ENCODE measurements at regions not wholly inside any gene's neighbourhood (a gene's known extent, or its start where the extent isn't known, plus 50 kb on each side); places are given as distances from the start of the nearest gene placed in this dataset.
"Not testable (repeated sequence)": the region's sequence is repeated elsewhere in the genome, so short reads cannot be mapped to it uniquely, and the experiment has no call there.

GRCh38 chr20:52424357-52424942, 232.9 kb upstream of the ZFP64 start:
- not testable (repeated sequence) for DNase-seq

- DNase-seq: not testable (repeated sequence)
These were observed 232.1 kb upstream of the ZFP64 start for GRCh38 chr20:52423536-52424140.

- no peak for DNase-seq
These were observed 231.2 kb upstream of the ZFP64 start for GRCh38 chr20:52422574-52423336.

- DNase-seq: no peak
These were observed 229.2 kb upstream of the ZFP64 start for GRCh38 chr20:52420805-52421204.

- no peak for DNase-seq
These were observed 227.6 kb upstream of the ZFP64 start for GRCh38 chr20:52419205-52419604.

GRCh38 chr20:52416953-52417352, 225.4 kb upstream of the ZFP64 start:
- DNase-seq: no peak

- DNase-seq: no peak
These were observed 220.0 kb upstream of the ZFP64 start for GRCh38 chr20:52411611-52412010.

GRCh38 chr20:52410731-52411234, 219.2 kb upstream of the ZFP64 start:
- DNase-seq: no peak

- no peak for DNase-seq
These were observed 218.6 kb upstream of the ZFP64 start for GRCh38 chr20:52410182-52410647.

- no peak for DNase-seq
These were observed 214.4 kb upstream of the ZFP64 start for GRCh38 chr20:52405986-52406385.

GRCh38 chr20:52405417-52405816, 213.8 kb upstream of the ZFP64 start:
- DNase-seq: no peak

GRCh38 chr20:52404671-52405070, 213.1 kb upstream of the ZFP64 start:
- no peak for DNase-seq

GRCh38 chr20:52402950-52403349, 211.4 kb upstream of the ZFP64 start:
- DNase-seq: no peak

GRCh38 chr20:52402514-52402913, 210.9 kb upstream of the ZFP64 start:
- DNase-seq: no peak

GRCh38 chr20:52401431-52401830, 209.9 kb upstream of the ZFP64 start:
- DNase-seq: no peak

GRCh38 chr20:52399352-52399751, 207.8 kb upstream of the ZFP64 start:
- no peak for DNase-seq

- no peak for DNase-seq
These were observed 198.0 kb upstream of the ZFP64 start for GRCh38 chr20:52389606-52390005.

- no peak for DNase-seq
These were observed 192.5 kb upstream of the ZFP64 start for GRCh38 chr20:52383995-52384621.

GRCh38 chr20:52382933-52383332, 191.4 kb upstream of the ZFP64 start:
- DNase-seq: no peak

- no peak for DNase-seq
These were observed 188.3 kb upstream of the ZFP64 start for GRCh38 chr20:52379723-52380336.

GRCh38 chr20:52372169-52372568, 180.6 kb upstream of the ZFP64 start:
- DNase-seq: no peak

- DNase-seq: no peak
These were observed 174.1 kb upstream of the ZFP64 start for GRCh38 chr20:52365688-52366087.

- DNase-seq: no peak
These were observed 172.8 kb upstream of the ZFP64 start for GRCh38 chr20:52364405-52364804.
